HT1080 (cell line): ENCODE measurements at regions not wholly inside any gene's neighbourhood (a gene's known extent, or its start where the extent isn't known, plus 50 kb on each side); places are given as distances from the start of the nearest gene placed in this dataset.
A peak's percentile ranks its signal among the peaks of the same experiment; 100 is the strongest.

Experiments
- DNase-seq: peaks from one replicate; pipeline ENCODE4 v3.0.0-alpha.2; 2015; ENCODE audit warnings: low read depth

GRCh38 chr5:52497133-52497693 lies 290.5 kb upstream of the ITGA1 start:
- no peak for DNase-seq

- DNase-seq = no peak
Measured at GRCh38 chr5:52498607-52499006, 289.1 kb upstream of the ITGA1 start.

- DNase-seq = no peak
Measured at GRCh38 chr5:52502460-52502999, 285.2 kb upstream of the ITGA1 start.

- DNase-seq = no peak
Measured at GRCh38 chr5:52504584-52505240, 283.0 kb upstream of the ITGA1 start.

GRCh38 chr5:52517667-52518066 lies 270.0 kb upstream of the ITGA1 start:
- DNase-seq = no peak

- DNase-seq = no peak
Measured at GRCh38 chr5:52520171-52520570, 267.5 kb upstream of the ITGA1 start.

- DNase-seq = no peak
Measured at GRCh38 chr5:52521236-52521635, 266.5 kb upstream of the ITGA1 start.

GRCh38 chr5:52523701-52524100 lies 264.0 kb upstream of the ITGA1 start:
- no peak for DNase-seq

- no peak for DNase-seq
Measured at GRCh38 chr5:52531105-52531504, 256.6 kb upstream of the ITGA1 start.

GRCh38 chr5:52543594-52543993 lies 244.1 kb upstream of the ITGA1 start:
- no peak for DNase-seq

GRCh38 chr5:52544738-52545137 lies 243.0 kb upstream of the ITGA1 start:
- DNase-seq = no peak

- DNase-seq = no peak
Measured at GRCh38 chr5:52554293-52554692, 233.4 kb upstream of the ITGA1 start.

GRCh38 chr5:52560366-52560765 lies 227.3 kb upstream of the ITGA1 start:
- peak; percentile 37 for DNase-seq

- no peak for DNase-seq
Measured at GRCh38 chr5:52562473-52562872, 225.2 kb upstream of the ITGA1 start.

GRCh38 chr5:52564587-52564986 lies 223.1 kb upstream of the ITGA1 start:
- DNase-seq = no peak

GRCh38 chr5:52577546-52577945 lies 210.2 kb upstream of the ITGA1 start:
- no peak for DNase-seq

- no peak for DNase-seq
Measured at GRCh38 chr5:52579391-52579790, 208.3 kb upstream of the ITGA1 start.

- DNase-seq = peak; percentile 92
Measured at GRCh38 chr5:52580921-52581320, 206.8 kb upstream of the ITGA1 start.

GRCh38 chr5:52582313-52582712 lies 205.4 kb upstream of the ITGA1 start:
- DNase-seq = no peak

GRCh38 chr5:52587131-52587530 lies 200.6 kb upstream of the ITGA1 start:
- no peak for DNase-seq

GRCh38 chr5:52597625-52598024 lies 190.1 kb upstream of the ITGA1 start:
- DNase-seq = no peak

- no peak for DNase-seq
Measured at GRCh38 chr5:52598968-52599367, 188.7 kb upstream of the ITGA1 start.
